ENCODE measurements at regions not wholly inside any gene's neighbourhood (a gene's known extent, or its start where the extent isn't known, plus 50 kb on each side); places are given as distances from the start of the nearest gene placed in this dataset.

DNA sequence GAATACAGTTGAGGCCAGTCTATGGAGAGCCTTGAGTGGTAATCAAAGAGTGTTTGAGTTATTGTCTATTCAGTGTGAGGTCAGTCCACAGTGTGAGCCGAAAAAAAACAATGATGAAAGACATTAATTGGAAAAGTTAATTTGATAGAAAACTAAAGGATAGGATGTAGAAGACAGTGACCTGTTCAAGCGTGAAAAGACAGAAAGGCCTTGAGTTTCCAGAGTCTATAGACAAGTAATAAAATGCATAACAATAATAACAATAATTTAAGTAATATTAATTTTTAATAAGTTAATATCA lies 90.4 kb downstream of the SLC30A10 start:
- TF ChIP-seq, protein P1, sequence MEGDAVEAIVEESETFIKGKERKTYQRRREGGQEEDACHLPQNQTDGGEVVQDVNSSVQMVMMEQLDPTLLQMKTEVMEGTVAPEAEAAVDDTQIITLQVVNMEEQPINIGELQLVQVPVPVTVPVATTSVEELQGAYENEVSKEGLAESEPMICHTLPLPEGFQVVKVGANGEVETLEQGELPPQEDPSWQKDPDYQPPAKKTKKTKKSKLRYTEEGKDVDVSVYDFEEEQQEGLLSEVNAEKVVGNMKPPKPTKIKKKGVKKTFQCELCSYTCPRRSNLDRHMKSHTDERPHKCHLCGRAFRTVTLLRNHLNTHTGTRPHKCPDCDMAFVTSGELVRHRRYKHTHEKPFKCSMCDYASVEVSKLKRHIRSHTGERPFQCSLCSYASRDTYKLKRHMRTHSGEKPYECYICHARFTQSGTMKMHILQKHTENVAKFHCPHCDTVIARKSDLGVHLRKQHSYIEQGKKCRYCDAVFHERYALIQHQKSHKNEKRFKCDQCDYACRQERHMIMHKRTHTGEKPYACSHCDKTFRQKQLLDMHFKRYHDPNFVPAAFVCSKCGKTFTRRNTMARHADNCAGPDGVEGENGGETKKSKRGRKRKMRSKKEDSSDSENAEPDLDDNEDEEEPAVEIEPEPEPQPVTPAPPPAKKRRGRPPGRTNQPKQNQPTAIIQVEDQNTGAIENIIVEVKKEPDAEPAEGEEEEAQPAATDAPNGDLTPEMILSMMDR (IDR thresholded peaks at IDR 0.05), result no peak
- no peak for TF ChIP-seq POLR2AphosphoS5 (IDR thresholded peaks at IDR 0.05)
- no peak for TF ChIP-seq POLR2A (IDR thresholded peaks at IDR 0.05; ENCODE audit: low read depth)
- no peak for TF ChIP-seq EP300 (IDR thresholded peaks at IDR 0.05)

Data from esophagus muscularis mucosa (tissue), 4 donors.